ENCODE measurements at regions not wholly inside any gene's neighbourhood (a gene's known extent, or its start where the extent isn't known, plus 50 kb on each side); places are given as distances from the start of the nearest gene placed in this dataset.

DNA sequence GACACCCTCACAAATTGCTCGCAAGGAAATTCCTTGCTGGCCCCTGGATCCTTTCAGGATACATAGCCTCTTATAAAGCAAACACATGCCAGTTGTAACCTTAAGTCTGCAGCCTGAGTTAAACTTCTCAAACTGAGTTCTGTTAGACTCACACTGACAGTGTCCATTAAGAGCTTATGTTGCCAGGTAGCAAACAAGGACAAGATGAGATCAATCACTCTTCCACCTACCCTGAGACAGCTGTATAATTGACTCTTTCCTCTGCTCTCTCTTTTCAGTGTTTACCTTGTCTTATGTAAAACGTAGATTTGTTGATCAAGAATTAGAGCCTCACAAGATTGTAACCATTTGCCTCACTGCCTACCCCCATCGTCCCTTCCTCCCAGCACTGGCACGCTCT is 359.8 kb downstream of the EPM2A start:
- no peak for DNase-seq

DNA sequence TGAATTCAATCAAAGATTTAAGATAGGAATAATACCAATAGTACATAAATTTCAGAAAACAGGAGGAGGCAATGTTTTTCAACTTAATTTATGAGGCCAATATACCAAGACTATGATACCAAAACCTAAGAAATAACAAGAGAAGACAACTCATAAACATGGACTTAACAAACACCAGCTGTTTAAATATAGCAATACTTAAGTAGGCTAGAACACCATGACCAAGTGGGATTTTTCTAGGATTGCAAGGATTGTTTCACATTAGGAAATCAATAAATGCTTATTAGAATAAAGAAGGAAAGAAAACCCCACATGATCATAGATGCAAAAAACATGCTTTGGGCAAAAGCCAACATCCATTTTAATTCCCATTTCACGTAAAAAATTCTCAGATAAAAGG is 355.1 kb downstream of the EPM2A start:
- no peak for DNase-seq

DNA sequence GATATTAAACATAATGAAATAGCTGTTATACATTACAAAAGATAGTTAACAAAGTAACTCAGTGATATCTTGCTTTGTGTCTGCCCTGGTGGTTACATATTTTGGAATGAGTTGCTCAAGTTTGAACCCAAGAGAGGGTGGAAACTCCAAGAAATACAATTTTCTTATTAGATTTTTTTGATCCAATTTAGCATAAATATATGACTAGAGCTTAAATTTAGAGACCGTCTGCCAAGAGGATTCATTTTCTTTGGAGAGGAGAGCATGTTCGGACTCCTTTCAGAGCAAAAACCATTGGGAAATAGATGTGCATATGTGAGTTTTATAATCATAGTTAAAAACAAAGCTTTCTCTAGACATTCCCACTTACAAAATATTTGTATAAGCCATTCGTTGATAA is 353.4 kb downstream of the EPM2A start:
- no peak for DNase-seq

DNA sequence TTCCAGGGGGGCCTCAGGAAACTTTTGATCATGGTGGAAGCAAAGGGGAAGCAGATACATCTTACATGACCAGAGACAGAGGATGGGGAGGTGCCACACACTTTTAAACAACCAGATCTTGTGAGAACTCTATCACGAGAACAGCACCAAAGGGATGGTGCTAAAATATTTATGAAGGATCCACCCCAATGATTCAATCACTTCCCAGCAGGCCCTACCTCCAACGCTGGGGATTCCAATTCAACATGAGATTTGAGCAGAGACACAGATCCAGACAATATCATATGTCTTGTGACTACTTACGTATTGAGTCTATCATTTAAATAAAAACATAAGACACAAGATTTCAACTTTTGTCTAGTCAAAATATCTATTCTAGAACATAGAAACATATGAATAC is 351.9 kb downstream of the EPM2A start:
- no peak for DNase-seq

DNA sequence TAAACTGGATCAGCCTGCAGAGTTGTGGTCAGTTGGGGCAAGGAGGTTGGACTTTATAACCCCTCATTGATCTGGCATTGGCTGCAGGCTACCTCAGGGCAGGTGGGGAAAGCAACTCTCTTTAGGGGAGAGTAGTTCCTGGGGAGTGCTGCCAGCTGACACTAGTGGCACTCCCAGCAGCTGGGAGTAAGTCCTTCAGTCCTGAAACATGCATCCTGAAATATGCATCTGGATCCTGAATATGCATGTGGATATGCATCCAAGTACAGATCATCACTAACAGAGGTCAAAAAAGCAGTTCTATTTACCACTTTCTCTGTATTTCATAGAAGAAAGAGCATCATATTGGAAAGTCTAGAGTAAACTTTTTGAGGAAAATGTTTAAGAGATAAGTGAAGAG is 350.8 kb downstream of the EPM2A start:
- DNase-seq, result no peak

DNA sequence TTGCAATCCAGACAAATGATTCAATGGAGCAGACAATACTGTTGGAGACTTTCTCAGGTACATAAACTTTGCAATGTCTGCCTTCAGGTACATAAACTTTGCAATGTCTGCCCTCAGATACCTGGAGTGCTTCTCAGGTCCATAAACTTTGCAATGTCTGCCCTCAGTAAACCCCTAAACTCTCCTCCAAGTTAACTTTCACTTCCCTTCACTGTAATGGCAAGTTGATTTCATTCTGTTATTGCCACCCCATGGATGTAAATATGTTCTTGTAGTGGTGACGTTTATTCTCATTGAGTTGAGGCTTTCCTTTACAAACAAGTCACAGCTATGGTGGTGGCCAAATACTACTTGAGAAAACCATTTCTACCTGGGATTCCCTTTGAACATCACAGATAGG is 338.8 kb downstream of the EPM2A start:
- DNase-seq, result no peak

DNA sequence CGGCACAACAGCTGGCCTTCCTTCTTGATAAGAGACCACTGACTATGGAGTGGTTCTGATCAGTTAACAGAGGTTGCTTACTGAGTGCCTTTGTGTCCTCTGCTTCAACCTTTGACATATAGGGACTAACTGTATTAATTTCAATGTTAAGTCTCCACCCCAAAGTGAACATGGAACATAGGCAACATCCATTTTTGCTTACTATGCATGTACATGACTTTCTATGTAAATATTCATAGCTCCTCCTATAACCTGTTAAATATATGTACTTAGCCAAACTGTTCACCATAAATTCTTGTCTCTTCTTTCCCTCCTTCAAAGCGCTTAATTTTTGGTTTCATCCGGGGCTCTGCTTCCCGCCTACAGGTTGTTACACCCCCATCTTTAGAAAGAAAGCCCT is 334.8 kb downstream of the EPM2A start:
- no peak for DNase-seq

DNA sequence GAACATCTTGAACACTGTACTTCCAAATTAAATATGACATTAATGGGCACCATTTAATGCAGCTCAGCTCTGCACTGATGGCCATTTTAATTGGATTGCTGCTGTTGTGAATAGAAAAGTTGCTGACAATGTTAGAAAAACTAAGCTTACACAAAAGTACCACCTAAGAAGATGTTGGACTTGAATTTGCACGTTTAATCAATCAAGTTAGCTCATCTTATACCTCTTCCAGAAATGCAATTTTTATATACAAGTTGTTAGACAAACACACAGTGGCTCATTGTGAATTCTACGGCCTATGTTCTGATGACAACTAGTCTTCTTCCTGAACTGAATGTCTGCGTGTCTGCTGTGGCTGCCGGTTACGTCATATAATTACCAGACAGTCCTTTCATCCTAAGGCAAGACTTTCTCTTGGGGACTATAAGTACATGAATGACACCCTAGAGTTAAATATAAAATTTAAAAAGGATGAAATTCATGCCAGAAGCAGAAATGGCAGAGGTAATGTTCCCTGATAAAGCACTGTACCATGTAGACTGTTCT is 330.2 kb downstream of the EPM2A start:
- DNase-seq, result no peak

DNA sequence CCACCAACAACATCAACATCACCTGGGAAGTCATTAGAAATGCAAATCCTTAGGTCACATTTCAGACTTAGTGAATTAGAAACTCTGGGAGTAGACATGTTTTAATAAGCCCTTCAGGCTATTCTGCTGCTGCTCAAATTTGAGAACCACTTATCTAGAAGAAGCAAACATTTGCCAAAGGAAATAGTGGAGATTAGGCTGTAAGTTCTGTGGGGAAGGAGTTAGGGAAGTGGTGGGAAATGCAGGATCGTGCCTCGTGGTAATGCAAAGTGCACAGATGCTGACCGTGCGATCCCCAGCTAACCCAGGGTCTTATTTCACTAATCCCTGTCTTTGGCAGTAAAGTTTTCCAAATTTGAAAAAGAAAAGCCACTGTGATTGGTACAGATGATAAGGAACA is 328.5 kb downstream of the EPM2A start:
- no peak for DNase-seq

DNA sequence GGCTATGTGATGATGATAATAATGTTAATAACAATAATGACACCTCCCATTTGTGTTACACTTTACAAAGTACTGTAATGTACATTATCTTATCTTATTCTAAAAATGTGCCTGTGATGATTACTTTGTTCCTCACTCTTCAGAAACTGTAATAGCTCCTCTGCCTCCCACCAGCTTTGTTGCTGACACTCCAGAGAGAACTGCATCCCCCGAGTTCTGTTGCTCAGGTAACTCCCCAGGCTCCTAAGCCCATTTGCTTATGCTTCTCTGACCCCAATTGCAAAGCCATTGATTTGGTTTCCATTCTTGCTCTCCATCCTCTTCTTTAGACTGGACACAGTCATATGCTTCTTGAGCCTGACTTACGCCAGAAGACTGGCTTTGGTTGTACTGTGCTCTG is 319.7 kb downstream of the EPM2A start:
- DNase-seq, result no peak

DNA sequence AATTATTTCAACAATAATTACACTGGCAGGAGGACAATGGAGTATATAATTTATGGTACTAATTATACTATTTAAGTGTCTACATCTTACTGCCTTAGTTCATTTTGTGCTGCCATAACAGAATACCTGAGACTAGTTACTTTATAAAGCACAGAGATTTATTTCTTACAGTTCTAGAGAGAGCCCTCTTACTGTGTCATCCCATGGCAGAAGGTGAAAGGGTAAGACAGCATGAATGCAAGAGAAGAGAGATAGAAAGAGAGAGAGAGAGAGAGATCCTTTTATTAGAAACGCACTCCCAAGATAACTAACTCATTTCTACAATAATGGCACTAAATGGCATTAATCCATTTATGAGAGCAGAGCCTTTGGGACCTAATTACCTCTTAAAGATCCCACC is 314.7 kb downstream of the EPM2A start:
- DNase-seq, result no peak

DNA sequence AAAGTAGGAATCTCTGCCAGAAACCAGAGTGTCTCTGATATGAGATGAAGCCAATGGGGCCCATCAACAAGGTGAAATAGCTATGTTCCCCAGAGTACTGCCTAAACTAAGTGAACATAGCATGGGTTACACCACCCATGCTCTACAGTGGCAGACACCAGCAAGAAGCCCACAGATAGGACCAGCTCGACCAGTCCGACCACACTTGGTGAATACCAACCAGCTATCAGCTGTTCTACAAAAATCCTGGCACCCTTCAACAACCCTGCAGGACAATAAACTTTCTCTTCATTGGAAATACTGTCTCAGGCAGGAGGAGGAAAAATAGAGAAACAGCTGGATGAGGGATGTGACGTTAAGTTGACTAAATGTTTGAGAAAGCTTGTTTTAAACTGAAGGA is 311.4 kb downstream of the EPM2A start:
- DNase-seq, result no peak

DNA sequence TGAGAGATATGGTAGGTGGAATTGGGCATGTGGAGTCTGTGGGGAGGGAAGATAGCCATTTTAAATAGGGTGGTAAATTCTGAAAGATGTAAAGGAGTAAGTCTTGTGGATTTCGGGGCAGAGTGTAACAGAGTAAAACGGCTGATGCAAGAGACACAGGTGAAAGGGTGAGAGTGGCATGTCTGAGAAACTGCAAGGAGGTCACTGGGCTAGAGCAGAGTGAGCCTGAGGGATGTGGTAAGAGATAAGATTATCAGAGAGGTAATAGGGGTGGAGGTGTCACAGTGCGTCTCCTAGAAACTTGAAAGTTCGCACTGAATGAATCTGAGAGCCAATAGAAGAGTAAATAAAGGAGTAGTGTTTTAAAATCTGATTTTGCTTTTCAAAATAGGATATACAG is 308.1 kb downstream of the EPM2A start:
- no peak for DNase-seq

DNA sequence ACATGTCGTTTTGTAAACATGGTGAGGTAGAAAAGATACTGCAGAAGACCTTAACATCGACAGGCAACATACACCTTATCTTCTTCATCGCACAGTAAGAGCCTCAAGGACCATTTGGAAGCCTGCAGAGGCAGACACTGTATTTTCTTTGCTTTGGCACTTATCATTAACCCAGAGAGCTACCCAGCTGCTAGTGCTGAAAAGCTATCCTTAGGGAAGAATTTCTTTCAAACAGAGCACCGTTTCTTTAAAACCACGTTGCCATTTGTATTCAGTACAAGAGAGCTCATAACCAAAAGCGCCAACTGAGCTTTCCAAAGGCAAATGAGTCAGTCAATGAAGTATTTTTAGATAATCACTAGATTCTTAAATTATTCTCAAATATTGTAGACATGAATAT is 306.6 kb downstream of the EPM2A start:
- DNase-seq, result no peak

DNA sequence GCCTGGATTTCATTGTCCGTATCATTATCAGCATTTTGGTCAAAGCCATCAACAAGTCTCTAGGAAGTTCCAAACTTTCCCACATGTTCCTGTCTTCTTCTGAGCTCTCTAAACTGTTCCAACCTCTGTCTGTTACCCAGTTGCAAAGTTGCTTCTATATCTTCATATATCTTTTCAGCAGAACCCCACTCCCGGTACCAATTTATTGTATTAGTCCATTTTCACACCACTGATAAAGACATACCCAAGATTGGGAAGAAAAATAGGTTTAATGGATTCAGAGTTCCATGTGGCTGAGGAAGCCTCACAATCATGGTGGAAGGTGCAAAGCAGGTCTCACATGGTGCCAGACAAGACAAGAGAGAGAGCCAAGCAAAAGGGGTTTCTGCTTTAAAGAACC is 293.2 kb downstream of the EPM2A start:
- no peak for DNase-seq

DNA sequence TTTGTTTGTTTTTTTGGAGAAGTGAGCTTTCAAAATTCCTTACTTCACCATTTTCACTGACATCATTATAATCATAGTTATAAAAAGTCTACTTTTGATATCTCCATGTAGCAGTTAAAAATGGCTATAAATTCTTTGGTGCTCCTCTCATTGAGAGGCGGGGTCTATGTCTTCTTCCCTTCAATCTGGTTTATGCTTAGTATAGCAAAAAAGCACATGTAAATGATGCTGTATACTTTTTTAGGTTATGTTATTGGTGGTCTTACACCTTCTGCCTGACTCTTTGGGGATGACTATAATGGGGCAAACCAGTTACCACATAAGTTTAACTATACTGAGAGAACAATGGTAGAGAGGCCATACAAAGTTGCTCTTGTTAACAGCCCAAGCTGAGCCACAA is 289.6 kb downstream of the EPM2A start:
- DNase-seq, result no peak

DNA sequence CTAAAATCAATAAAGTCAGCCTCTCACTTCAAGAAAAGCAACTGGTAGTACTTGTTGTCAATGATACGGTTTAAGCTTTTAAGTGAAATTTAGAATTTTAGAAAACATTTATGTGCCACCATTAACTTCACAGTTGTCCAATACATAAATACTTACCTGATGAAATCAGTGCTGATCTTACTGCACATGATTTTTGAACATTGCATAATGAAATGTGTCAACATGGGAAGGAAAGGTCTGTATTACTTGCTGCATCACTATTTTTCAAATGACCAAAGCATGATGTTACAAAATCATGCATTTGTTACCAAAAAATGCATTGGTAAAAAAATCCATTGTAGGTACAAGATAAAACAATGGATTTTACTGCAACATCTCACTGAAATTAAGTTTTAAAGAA is 284.3 kb downstream of the EPM2A start:
- no peak for DNase-seq

DNA sequence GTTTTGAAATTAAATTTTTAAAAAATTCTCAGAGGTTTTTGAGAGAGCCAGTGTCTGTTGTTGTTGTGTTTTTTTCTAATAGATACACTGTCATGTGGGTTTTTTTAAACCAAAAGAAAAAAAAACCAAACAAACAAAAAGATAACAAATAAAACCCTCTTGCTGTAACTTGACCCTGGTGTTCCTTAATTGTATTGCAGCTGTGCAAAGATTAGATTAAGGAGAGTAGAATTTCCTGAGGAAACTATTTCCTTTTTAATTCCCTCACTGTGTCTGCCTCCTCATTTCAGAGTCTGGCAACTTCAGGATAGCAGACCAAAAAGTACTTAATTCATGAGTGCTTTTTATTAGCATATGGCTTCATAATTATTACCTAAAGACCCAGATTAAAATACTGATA is 281.9 kb downstream of the EPM2A start:
- no peak for DNase-seq

DNA sequence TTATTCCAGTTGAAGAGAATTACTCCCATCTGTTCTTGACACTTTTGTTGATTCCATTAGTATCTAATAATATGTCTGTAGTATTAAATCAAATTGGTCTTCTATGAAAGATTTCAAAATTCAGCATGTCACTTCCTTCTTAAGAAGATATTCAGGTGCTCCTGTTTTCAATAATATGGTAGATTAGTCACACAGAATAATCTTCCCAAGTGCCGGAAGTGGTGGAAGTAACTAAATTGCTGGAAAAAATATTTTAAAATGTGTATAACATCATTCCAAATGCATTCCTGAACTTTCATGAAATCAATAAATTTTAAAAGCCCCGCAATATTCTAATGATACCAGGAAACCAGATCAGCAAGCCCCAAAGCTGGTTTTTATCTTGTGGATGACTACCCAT is 281.3 kb downstream of the EPM2A start:
- DNase-seq, result no peak

DNA sequence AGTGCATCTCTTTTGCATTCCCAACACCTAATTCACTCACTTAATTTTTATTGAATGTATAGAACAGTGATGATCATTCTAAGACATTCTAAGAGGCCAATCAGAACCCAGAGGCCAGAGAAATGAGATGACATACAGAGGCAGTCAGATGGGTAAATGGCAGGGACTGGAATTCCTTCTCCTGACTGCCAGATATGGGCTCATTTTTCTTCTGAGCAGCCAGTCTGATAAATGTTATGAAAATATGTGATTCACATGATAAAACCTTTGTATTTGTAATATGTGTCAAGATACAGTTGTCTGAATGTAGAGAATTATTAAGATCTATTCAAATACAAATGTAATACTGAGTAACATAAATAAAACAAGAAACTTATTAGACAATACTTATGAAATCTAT is 277.8 kb downstream of the EPM2A start:
- DNase-seq, result no peak

DNA sequence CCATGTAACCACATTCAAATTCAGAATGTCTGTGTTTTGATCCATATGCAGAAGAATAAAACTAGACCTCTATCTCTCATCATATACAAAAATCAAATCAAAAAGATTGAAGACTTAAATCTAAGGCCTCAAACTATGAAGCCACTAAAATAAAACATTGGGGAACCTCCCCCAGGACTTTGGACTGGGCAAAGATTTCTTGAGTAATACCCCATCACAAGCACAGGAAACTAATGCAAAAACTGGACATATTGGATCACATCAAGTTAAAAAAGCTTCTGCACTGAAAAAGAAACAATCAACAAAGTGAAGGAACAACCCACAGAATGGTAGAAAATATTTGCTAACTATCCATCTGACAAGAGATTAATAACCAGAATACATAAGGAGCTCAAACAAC is 266.8 kb downstream of the EPM2A start:
- no peak for DNase-seq

DNA sequence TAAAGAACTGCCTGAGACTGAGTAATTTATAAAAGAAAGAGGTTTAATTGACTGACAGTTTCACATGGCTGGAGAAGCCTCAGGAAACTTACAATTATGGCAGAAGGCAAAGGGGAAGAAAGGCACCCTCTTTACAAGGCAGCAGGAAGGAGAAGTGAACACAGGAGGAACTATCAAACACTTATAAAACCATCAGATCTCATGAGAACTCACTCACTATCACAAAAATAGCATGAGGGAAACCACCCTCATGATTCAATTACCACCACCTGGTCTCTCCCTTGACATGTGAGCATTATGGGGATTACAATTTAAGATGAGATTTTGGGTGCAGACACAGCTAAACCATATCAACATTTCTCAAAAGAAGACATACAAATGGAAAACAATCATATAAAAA is 266.3 kb downstream of the EPM2A start:
- DNase-seq, result no peak

DNA sequence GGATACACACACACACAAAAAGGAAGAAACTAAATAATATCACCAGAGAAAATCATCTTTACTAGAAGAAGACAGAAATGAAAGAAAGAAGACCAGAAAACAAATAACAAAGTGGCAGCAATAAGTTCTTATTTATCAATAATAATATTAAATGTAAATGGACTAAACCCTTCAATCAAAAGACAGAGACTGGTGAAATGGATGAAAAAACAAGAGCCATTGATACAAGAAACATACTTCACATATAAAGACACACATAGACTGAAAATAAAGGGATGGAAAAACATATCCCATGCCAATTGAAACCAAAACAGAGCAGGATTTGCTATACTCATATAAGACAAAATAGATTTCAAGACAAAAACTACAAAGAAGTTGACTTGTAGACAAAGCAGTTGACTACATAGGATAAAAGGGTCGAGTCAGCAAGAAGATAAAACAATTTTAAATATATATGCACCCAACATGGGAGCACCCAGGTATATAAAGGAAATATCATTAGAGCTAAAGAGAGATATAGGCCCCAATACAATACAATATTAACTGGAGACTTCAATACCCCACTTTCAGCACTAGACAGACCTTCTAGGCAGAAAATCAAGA is 259.4 kb downstream of the EPM2A start:
- DNase-seq, result no peak

DNA sequence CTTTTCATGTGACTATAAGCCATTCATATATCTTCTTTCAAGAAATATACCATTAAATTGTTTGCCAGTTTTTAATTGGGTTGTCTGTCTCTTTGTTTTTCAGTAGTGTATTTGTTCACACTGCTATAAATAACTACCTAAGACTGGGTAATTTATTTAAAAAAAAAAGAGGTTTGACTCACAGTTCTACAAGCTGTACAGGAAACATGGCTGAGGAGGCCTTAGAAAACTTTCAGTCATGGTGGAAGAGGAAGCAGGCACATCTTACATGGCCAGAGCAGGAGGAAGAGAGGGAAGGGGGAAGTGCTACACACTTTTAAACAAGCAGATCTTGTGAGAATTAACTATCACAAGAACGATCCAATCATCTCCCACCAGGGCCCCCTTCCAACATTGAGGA is 255.3 kb downstream of the EPM2A start:
- no peak for DNase-seq

DNA sequence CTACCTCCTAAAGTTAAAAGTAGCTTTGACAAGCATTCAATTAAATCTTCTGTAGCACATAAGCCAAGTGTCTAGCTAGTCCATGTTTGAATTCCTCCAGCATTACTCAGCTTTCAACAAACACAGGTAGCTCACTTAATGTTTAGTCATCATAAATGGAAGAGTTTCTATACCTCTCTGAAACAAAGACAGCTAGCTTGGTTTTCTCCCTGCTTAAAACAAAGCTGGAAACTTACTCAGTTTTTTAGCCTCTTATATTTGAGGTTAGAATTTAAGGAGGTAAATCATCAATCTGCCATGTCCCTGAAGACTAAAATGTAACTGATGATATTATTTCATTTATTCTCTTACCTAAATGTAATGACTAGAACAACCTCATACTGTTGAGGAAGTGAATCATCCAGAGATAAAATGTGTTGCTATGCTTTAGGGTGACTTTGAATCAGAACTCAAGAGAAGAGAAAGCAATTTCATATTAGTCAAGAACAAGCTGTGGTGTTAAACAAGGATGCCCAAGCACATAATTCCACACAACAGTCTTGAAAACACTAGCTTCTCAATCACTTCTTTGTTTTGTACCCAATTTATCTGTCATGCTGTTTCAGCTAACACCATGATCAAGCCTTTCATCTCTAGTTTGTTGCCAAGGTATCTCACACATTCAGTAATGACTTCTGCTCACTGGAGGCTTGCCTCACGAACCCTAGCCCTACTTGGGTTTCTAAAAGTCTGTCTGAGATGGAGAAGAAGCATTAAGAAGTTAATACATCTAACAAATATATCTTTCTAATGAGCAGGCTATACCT is 251.9 kb downstream of the EPM2A start:
- DNase-seq, result no peak
